HG03575 (cell line): ENCODE measurements at regions not wholly inside any gene's neighbourhood (a gene's known extent, or its start where the extent isn't known, plus 50 kb on each side); places are given as distances from the start of the nearest gene placed in this dataset.
"Not testable (repeated sequence)": the region's sequence is repeated elsewhere in the genome, so short reads cannot be mapped to it uniquely, and the experiment has no call there.

Experiments used
- ATAC-seq: cut with Tn5 transposase; IDR thresholded peaks from one replicate; pipeline ENCODE4 v1.9.1; 2021; ENCODE audit not compliant: unreplicated experiment, insufficient number of reproducible peaks, low FRiP score; ENCODE audit errors: extremely low read depth

GRCh38 chr13:38042771-38043170 lies 173.2 kb upstream of the TRPC4 start:
- no peak for ATAC-seq

GRCh38 chr13:38024431-38024830 lies 154.9 kb upstream of the TRPC4 start:
- no peak for ATAC-seq

DNA sequence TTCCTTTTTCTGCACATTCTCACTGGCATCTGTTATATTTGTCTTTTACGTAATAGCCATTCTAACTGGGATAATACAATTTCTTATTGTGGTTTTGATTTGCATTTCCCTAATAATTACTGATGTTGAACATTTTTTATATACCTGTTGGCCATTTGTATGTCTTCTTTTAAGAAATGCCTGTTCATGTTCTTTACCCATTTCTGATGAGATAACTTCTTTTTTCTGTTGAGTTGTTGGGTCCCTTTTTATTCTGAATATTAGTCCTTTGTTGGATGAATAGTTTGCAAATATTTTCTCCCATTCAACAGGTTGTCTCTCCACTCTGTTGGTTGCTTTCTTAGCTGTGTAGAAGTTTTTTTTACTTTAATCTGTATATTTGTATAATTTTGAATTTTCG lies 147.7 kb upstream of the TRPC4 start:
- ATAC-seq: no peak

- no peak for ATAC-seq
Measured at GRCh38 chr13:38013676-38014075, 144.1 kb upstream of the TRPC4 start.

DNA sequence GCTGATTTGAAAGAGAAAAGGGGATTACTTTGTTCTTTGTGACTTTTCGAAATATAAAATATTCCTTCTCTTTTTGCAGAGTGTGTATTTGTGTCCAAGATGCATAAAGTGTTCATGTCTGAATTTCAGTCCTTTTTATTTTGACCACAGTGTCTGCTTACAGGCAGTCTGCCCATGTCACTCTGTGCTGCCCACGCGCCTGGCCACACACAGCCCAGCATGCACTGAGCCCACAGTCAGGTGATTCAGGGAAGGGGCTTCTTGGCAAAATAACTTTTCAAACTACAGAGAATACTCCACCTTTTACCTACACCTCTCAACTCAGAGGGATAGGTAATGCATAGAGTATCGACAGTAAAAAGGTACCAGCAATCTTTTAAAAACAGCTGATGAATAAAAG lies 142.5 kb upstream of the TRPC4 start:
- ATAC-seq: no peak

GRCh38 chr13:38008636-38009035 lies 139.1 kb upstream of the TRPC4 start:
- ATAC-seq: no peak

DNA sequence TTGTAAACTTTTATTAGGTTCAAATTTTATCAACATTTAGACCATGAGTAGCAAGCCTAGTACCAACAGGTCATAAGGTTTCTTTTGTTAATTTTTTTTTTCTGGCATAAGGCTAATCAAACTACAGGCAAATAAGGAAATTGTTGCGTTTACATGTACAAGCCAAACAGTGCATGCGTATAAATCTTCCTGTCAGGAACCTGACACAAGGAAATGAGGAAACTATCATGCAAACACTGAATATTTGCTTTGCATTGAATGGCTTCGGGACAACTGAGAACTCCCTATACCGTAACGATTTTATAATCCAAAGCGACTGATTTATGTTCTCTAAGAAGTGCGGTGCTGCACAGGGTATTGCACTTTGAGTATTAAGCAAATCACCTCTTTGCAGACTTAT lies 133.0 kb upstream of the TRPC4 start:
- ATAC-seq: no peak

DNA sequence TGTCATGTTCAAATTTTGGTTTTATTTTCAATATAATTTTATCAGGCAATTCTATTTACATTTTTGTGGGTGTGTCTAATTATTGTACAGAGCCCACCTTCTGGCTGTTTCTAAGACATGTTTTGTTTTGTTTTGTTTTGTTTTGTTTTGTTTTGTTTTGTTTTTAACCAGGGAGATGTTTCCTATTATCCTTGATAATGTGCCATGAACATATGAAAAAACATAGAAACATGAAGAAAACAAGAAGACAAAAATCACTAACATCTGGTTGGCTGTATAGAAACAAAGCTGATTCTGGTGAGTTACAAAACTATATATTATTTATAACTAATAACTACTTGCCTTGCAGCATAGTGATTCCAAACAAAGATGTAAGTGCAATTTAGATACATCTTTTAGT lies 128.1 kb upstream of the TRPC4 start:
- no peak for ATAC-seq

DNA sequence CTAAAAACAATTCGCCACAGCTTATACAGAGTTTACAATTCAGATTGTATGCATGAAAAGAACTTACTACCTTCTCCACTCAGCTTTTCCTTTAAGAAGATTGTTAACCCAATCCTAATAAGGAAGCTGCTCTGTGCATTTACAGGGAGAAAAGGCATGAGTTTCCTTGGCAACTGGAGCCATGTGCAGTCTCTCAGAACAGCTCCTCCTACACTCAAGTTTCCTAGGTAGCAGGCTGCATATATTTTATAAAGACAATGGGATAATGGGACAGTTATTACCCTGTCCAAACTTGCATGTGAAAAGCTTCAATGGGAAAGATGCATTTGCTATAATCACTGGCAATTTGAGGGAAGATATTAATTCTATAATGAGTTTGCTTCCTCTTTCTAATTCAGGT lies 125.5 kb upstream of the TRPC4 start:
- no peak for ATAC-seq

GRCh38 chr13:37986811-37987210 lies 117.2 kb upstream of the TRPC4 start:
- no peak for ATAC-seq

GRCh38 chr13:37985281-37985680 lies 115.7 kb upstream of the TRPC4 start:
- no peak for ATAC-seq

DNA sequence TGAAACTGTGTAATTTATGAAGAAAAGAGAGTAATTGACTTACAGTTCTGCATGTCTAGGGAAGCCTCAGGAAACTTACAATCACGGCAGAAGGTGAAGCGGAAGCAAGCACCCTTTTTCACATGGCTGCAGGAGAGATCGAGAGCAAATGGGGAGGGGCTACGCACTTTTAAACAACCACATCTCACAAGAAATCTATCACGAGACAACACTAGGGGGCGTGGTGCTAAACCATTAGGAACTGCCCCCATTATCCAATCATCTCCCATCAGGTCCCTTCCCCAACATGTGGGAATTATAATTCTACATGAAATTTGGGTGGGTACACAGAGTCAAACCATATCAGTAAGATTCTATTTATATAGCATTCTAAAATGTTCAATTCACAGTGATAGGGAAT lies 114.8 kb upstream of the TRPC4 start:
- no peak for ATAC-seq

DNA sequence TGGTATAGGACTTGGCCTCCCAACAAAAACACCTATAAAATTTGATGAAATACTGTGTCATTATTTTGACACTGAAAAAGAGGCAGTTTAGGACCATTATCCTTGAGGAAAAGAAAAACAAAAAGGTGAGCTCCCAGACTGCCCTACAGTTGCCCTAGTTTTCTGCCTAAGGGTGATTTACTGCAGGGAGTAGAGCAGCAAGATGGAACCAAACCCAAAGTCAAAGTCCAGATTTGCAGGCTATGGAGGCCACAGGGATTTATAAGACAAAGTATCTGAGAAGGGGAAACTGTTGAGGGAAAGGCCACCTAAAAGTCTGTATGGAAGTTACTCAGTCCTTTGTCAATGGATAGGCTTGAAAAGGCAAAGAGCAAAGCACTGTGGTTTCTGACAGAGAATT lies 112.4 kb upstream of the TRPC4 start:
- ATAC-seq: no peak

DNA sequence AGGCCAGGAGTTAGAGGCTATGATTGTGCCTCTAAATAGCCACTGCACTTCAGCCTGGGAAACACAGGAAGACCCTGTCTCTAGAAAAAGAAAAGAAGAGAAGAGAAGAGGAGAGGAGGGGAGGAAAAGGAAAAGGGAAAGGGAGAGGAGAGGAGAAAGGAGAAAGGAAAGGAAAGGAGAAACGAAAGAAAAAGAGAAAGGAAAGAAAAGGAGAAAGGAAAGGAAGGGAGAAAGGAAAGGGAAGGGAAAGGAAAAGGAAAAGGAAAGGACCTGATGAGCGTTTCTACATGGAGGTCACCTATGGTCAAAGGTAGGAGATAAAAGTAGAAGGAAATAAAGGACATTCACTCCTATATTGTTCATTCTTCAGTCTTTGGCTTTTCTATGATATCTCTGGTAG lies 109.1 kb upstream of the TRPC4 start:
- no peak for ATAC-seq

GRCh38 chr13:37968555-37968954 lies 99.0 kb upstream of the TRPC4 start:
- ATAC-seq: no peak

- ATAC-seq: no peak
Measured at GRCh38 chr13:37966266-37966665, 96.7 kb upstream of the TRPC4 start.

DNA sequence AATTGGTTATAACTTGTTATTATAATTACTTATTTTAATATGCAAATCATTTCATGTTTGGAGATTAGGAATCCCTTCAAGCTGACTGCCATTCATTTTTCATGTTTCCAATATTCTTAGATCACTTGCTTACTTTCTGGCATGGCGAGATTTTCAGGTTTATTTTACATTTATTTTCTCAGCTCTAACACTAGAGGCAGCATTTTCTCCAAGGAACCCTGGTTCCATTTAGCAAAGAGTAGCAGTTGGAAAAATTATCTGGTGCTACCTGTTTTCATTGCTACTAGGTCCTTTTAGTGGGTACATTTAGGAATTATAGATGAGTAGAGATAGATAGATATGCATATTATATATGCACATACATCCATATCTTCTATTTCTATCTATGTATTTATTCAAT lies 90.9 kb upstream of the TRPC4 start:
- ATAC-seq: no peak

DNA sequence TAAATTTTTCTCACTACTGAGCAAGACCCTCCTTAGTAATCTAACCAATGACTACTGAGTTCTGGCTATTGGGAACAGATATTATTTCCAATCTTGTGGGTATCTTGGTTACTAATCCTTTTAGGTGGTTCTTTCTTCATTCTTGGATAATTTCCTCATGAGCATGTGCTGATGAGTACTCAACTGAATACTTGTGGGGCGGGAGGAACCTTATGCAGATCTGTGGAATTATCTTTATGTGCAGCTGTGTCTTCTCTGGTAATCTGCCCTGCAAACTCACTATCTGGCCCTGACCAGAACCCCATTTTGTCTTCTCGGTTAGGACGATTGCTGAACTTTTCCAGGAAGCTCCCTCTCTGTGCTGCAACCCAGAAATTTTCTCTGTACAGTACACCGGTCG lies 89.7 kb upstream of the TRPC4 start:
- ATAC-seq: no peak

DNA sequence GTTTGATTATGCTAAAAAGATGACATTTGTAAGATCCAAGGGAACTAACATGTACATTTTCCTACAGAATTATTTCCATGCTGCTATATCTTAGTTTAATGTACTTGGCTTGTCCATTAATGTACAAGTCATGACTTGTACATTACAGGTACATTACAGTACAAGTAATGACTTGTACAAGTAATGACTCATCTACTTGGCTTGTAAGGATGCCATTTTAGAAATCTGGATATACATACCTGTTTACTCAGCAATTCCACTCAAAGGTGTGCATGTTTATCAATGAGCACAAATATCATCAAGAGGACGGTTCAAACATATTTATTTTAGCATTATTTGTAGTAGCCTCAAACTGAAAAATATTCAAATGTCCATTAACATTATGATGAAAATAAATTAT lies 87.0 kb upstream of the TRPC4 start:
- ATAC-seq: no peak

GRCh38 chr13:37954597-37954996 lies 85.0 kb upstream of the TRPC4 start:
- ATAC-seq: not testable (repeated sequence)

DNA sequence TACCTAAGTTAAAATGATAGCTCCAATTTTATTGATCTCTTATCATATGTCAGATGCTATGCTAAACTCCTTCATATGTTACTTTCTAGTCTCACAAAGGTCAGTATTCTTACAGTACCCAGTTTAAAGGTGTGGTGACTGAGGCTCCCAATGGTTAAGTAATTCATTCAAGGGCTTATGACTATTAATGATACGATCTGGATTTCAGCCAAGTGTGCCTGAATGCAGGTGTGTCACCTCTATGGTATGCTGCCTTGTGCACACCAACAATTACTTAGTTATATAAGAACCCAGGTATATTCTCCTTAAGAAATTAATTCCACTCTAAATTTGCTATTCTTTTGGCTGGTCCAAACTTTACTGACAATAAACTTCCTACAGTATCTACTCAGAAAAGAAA lies 84.6 kb upstream of the TRPC4 start:
- ATAC-seq: no peak

DNA sequence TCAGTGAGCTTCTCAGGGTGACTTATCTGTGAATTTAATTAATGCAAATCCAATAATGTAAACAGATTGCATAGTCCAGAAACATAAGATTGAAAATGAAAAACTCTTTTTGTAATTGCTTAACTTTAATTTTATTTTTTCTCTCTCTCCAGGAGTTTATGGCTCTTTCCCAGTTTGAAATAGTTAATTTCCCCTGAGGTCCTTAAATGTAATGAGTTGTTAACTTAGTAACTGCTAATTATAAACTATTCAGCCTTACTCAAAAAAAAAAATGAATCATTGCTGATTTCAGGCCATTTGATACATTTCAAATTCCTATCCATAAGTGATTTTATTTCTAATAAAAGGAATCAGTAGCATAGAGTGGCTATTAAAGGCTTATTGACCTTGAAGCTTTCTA lies 84.1 kb upstream of the TRPC4 start:
- ATAC-seq: no peak
